H9 (cell line): ENCODE measurements at regions not wholly inside any gene's neighbourhood (a gene's known extent, or its start where the extent isn't known, plus 50 kb on each side); places are given as distances from the start of the nearest gene placed in this dataset.

ENCODE experiments used
- DNase-seq: peaks from one replicate; pipeline ENCODE4 v3.0.0-alpha.2; 2017
- H2AFZ ChIP-seq: one replicate; pipeline ENCODE4 v1.6.1; 2013; ENCODE audit warnings: mild to moderate bottlenecking, low read length, control low read depth, moderate library complexity
- H2AK5ac ChIP-seq: 2 replicates; pipeline ENCODE4 v1.6.1; 2013; ENCODE audit warnings: low read length, control low read depth, mixed read lengths; ENCODE audit not compliant: insufficient read length
- H2BK120ac ChIP-seq: one replicate; pipeline ENCODE4 v1.6.1; 2013; ENCODE audit warnings: low read depth, mild to moderate bottlenecking, low read length, control low read depth, inconsistent platforms; ENCODE audit not compliant: poor library complexity, severe bottlenecking
- H2BK12ac ChIP-seq: 2 replicates; pipeline ENCODE4 v1.6.1; 2013; ENCODE audit warnings: low read length, control low read depth, mixed read lengths, low read depth; ENCODE audit not compliant: insufficient read length
- H2BK15ac ChIP-seq: 2 replicates; pipeline ENCODE4 v1.6.1; 2013; ENCODE audit warnings: low read depth, low read length, control low read depth
- H2BK20ac ChIP-seq: one replicate; pipeline ENCODE4 v1.6.1; 2013; ENCODE audit warnings: low read depth, mild to moderate bottlenecking, low read length, control low read depth, inconsistent platforms; ENCODE audit not compliant: poor library complexity, severe bottlenecking
- H2BK5ac ChIP-seq: 2 replicates; pipeline ENCODE4 v1.6.1; 2013; ENCODE audit warnings: low read length, control low read depth, mixed read lengths; ENCODE audit not compliant: insufficient read length
- H3K14ac ChIP-seq: 2 replicates; pipeline ENCODE4 v1.6.1; 2013; ENCODE audit warnings: low read length, control low read depth; ENCODE audit not compliant: insufficient read depth
- H3K18ac ChIP-seq: 2 replicates; pipeline ENCODE4 v1.6.1; 2013; ENCODE audit warnings: low read depth, mild to moderate bottlenecking, mixed read lengths, low read length, control low read depth; ENCODE audit not compliant: insufficient read length
- H3K23ac ChIP-seq: 2 replicates; pipeline ENCODE4 v1.6.1; 2013; ENCODE audit warnings: low read length, control low read depth, mixed read lengths, low read depth; ENCODE audit not compliant: insufficient read length
- H3K23me2 ChIP-seq: 2 replicates; pipeline ENCODE4 v1.6.1; 2013; ENCODE audit warnings: low read depth, mild to moderate bottlenecking, mixed read lengths, low read length, control low read depth; ENCODE audit not compliant: insufficient read length, poor library complexity, severe bottlenecking
- H3K27ac ChIP-seq: 2 replicates; pipeline ENCODE4 v1.5.1; 2013; ENCODE audit warnings: low read length, control low read depth, mixed read lengths, low read depth; ENCODE audit not compliant: insufficient read length
- H3K27me3 ChIP-seq: 2 replicates; pipeline ENCODE4 v1.6.1; 2013; ENCODE audit warnings: low read length, control low read depth, inconsistent platforms; ENCODE audit not compliant: insufficient read depth
- H3K4ac ChIP-seq: 2 replicates; pipeline ENCODE4 v1.6.1; 2013; ENCODE audit warnings: low read depth, mild to moderate bottlenecking, control low read depth, inconsistent platforms, low read length, moderate library complexity
- H3K4me1 ChIP-seq: 2 replicates; pipeline ENCODE4 v1.6.1; 2013; ENCODE audit warnings: low read length, control low read depth, inconsistent platforms; ENCODE audit not compliant: insufficient read depth
- H3K4me2 ChIP-seq: 2 replicates; pipeline ENCODE4 v1.6.1; 2013; ENCODE audit warnings: low read length, control low read depth, mixed read lengths; ENCODE audit not compliant: insufficient read length, insufficient read depth
- H3K56ac ChIP-seq: 2 replicates; pipeline ENCODE4 v1.6.1; 2013; ENCODE audit warnings: low read depth, mild to moderate bottlenecking, mixed read lengths, low read length, control low read depth; ENCODE audit not compliant: insufficient read length
- H3K79me1 ChIP-seq: 2 replicates; pipeline ENCODE4 v1.6.1; 2013; ENCODE audit warnings: low read depth, mild to moderate bottlenecking, moderate library complexity, low read length, control low read depth, inconsistent platforms; ENCODE audit not compliant: insufficient read depth, poor library complexity, severe bottlenecking
- H3K79me2 ChIP-seq: 2 replicates; pipeline ENCODE4 v1.6.1; 2013; ENCODE audit warnings: low read length, control low read depth, inconsistent platforms; ENCODE audit not compliant: insufficient read depth
- H3K9ac ChIP-seq: 2 replicates; pipeline ENCODE4 v1.6.1; 2013; ENCODE audit warnings: low read length, control low read depth, mixed read lengths; ENCODE audit not compliant: insufficient read length; ENCODE audit errors: extremely low read depth
- H3K9me3 ChIP-seq: one replicate; pipeline ENCODE4 v1.6.1; 2013; ENCODE audit warnings: low read depth, low read length, inconsistent platforms; ENCODE audit not compliant: control insufficient read depth
- H3T11ph ChIP-seq: one replicate; pipeline ENCODE4 v1.6.1; 2013; ENCODE audit warnings: mild to moderate bottlenecking, low read length, control low read depth, inconsistent platforms
- H4K20me1 ChIP-seq: one replicate; pipeline ENCODE4 v1.6.1; 2013; ENCODE audit not compliant: control insufficient read depth, insufficient read length, insufficient read depth
- H4K5ac ChIP-seq: 2 replicates; pipeline ENCODE4 v1.6.1; 2013; ENCODE audit warnings: low read depth, mild to moderate bottlenecking, mixed read lengths, low read length, control low read depth; ENCODE audit not compliant: insufficient read length
- H4K8ac ChIP-seq: replicated peaks from 2 replicates; pipeline ENCODE4 v1.6.1; 2013; ENCODE audit warnings: low read length, control low read depth, mixed read lengths, low read depth; ENCODE audit not compliant: insufficient read length
- H4K91ac ChIP-seq: 2 replicates; pipeline ENCODE4 v1.6.1; 2013; ENCODE audit warnings: low read depth, mild to moderate bottlenecking, moderate library complexity, mixed read lengths, low read length, control low read depth; ENCODE audit not compliant: insufficient read length
- H3K27ac Mint-ChIP-seq, 3 experiments: 2 replicates in 2 of 3; 3 replicates in 1 of 3; pipeline ENCODE4 v1.8.0; 2020 to 2021; ENCODE audit warnings: mixed read lengths in 3 of 3, mild to moderate bottlenecking in 1 of 3, moderate library complexity in 1 of 3
- H3K27me3 Mint-ChIP-seq: 2 replicates; pipeline ENCODE4 v1.8.0; 2021; ENCODE audit warnings: low read depth, mild to moderate bottlenecking, moderate library complexity, mixed read lengths
- H3K36me3 Mint-ChIP-seq, 3 experiments: 2 replicates in 2 of 3; 3 replicates in 1 of 3; pipeline ENCODE4 v1.8.0; 2020 to 2021; ENCODE audit warnings: low read depth in 3 of 3, mixed read lengths in 3 of 3; ENCODE audit not compliant: insufficient read depth in 1 of 3
- H3K4me1 Mint-ChIP-seq, 2 experiments: 2 replicates each; pipeline ENCODE4 v1.8.0; 2020; ENCODE audit warnings: mixed read lengths in 2 of 2
- H3K4me3 Mint-ChIP-seq, 2 experiments: 2 replicates in 1 of 2; 3 replicates in 1 of 2; pipeline ENCODE4 v1.8.0; 2020 to 2021; ENCODE audit warnings: mild to moderate bottlenecking in 2 of 2, mixed read lengths in 2 of 2, moderate library complexity in 1 of 2
- H3K9me3 Mint-ChIP-seq, 2 experiments: 2 replicates in 1 of 2; 3 replicates in 1 of 2; pipeline ENCODE4 v1.8.0; 2020; ENCODE audit warnings: mild to moderate bottlenecking in 2 of 2, mixed read lengths in 2 of 2, moderate library complexity in 1 of 2
- WGBS: extraction: QIAGEN DNeasy Blood & Tissue Kit; methylation state at CpG from one replicate; pipeline ENCODE4 v1.1.7; 2013; ENCODE audit warnings: missing lambda C conversion rate, low lambda C conversion rate, mixed read lengths; ENCODE audit not compliant: insufficient read length; ENCODE audit errors: extremely low coverage; 5-methylcytosine and 5-hydroxymethylcytosine counted together
- TF ChIP-seq, protein P1 (sequence below): fragments of 200-600 bp; sonication (generic); conservative IDR thresholded peaks from 3 replicates; pipeline ENCODE4 v1.8.0; 2021; ENCODE audit warnings: antibody characterized with exemption, mild to moderate bottlenecking

GRCh38 chr15:58357529-58358476, 74.0 kb upstream of the LIPC start:
- TF ChIP-seq, protein P1, sequence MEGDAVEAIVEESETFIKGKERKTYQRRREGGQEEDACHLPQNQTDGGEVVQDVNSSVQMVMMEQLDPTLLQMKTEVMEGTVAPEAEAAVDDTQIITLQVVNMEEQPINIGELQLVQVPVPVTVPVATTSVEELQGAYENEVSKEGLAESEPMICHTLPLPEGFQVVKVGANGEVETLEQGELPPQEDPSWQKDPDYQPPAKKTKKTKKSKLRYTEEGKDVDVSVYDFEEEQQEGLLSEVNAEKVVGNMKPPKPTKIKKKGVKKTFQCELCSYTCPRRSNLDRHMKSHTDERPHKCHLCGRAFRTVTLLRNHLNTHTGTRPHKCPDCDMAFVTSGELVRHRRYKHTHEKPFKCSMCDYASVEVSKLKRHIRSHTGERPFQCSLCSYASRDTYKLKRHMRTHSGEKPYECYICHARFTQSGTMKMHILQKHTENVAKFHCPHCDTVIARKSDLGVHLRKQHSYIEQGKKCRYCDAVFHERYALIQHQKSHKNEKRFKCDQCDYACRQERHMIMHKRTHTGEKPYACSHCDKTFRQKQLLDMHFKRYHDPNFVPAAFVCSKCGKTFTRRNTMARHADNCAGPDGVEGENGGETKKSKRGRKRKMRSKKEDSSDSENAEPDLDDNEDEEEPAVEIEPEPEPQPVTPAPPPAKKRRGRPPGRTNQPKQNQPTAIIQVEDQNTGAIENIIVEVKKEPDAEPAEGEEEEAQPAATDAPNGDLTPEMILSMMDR, result no peak
- Mint-ChIP-seq H3K27me3 (peaks cover 10% of the 10 kb centered on the region), H3K4me1 (peaks cover 18 to 23% of the 10 kb centered on the region in 2 experiments), H3K36me3 (no peaks in the 10 kb centered on the region; a peak in 2 of 7 replicates), H3K9me3 (no peaks in the 10 kb centered on the region), H3K4me3 (no peak overlapping the region), H3K27ac (no peak overlapping the region)
- Histone ChIP-seq H2BK12ac (no peak overlapping the region), H2BK5ac (no peak overlapping the region), H3K14ac (no peak overlapping the region; the same call in 1 of the 2 replicates), H3K9ac (no peak overlapping the region), H3K18ac (no peak overlapping the region), H4K5ac (no peak overlapping the region), H3K9me3 (no peaks in the 10 kb centered on the region), H4K20me1 (no peaks in the 10 kb centered on the region), H2BK20ac (no peak overlapping the region), H3K23ac (no peak overlapping the region), H3K23me2 (no peaks in the 10 kb centered on the region), H2BK15ac (no peak overlapping the region), H4K91ac (no peak overlapping the region), H3K79me2 (no peaks in the 10 kb centered on the region), H3K4ac (no peak overlapping the region), H3K27me3 (no peaks in the 10 kb centered on the region), H3K79me1 (no peaks in the 10 kb centered on the region), H3T11ph (no peak overlapping the region), H3K4me1 (peaks cover 5% of the 10 kb centered on the region; the same call in 1 of the 2 replicates), H3K56ac (no peak overlapping the region), H3K27ac (no peak overlapping the region), H4K8ac (no peak overlapping the region), H2BK120ac (no peak overlapping the region), H2AFZ (no peak overlapping the region), H3K4me2 (no peak overlapping the region), H2AK5ac (no peak overlapping the region)
- peak; percentile 37 for DNase-seq
- no CpG with 5 or more reads among the region's 9 CpGs for WGBS
